SJCRH30 (cell line): ENCODE measurements at regions not wholly inside any gene's neighbourhood (a gene's known extent, or its start where the extent isn't known, plus 50 kb on each side); places are given as distances from the start of the nearest gene placed in this dataset.
"Not testable (repeated sequence)": the region's sequence is repeated elsewhere in the genome, so short reads cannot be mapped to it uniquely, and the experiment has no call there.

Experiments
- DNase-seq, 2 experiments: peaks; one replicate each; pipeline ENCODE4 v3.0.0-alpha.2; 2015 to 2020
- H3K27ac ChIP-seq: fragments of 250-450 bp; sonication (Bioruptor Pico); 2 replicates; pipeline ENCODE4 v1.5.1; 2020; ENCODE audit warnings: mild to moderate bottlenecking, moderate library complexity
- H3K27me3 ChIP-seq: fragments of 250-450 bp; sonication (Bioruptor Pico); 2 replicates; pipeline ENCODE4 v1.5.1; 2020; ENCODE audit warnings: mild to moderate bottlenecking, moderate library complexity
- H3K36me3 ChIP-seq: fragments of 250-450 bp; sonication (Bioruptor Pico); 2 replicates; pipeline ENCODE4 v1.5.1; 2020; ENCODE audit warnings: mild to moderate bottlenecking, moderate library complexity
- H3K4me1 ChIP-seq: fragments of 250-450 bp; sonication (Bioruptor Pico); 2 replicates; pipeline ENCODE4 v1.5.1; 2020; ENCODE audit warnings: mild to moderate bottlenecking, moderate library complexity
- H3K4me3 ChIP-seq: fragments of 250-450 bp; sonication (Bioruptor Pico); 2 replicates; pipeline ENCODE4 v1.5.1; 2020; ENCODE audit warnings: mild to moderate bottlenecking, moderate library complexity
- H3K9me3 ChIP-seq: fragments of 250-450 bp; sonication (Bioruptor Pico); replicated peaks from 2 replicates; pipeline ENCODE4 v1.5.1; 2020; ENCODE audit warnings: mild to moderate bottlenecking, moderate library complexity

DNA sequence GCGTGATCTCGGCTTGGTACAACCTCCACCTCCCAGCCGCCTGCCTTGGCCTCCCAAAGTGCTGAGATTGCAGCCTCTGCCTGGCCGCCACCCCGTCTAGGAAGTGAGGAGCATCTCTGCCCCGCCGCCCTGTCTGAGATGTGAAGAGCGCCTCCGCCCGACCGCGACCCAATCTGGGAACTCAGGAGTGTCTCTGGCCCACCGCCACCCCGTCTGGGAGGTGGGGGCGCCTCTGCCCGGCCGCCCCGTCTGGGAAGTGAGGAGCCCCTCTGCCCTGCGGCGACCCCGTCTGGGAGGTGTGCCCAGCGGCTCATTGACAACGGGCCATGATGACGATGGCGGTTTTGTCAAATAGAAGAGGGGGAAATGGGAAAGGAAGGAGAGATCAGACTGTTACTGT lies 591.2 kb downstream of the KCTD12 start:
- DNase-seq, H3K4me3 ChIP-seq: not testable (repeated sequence)

DNA sequence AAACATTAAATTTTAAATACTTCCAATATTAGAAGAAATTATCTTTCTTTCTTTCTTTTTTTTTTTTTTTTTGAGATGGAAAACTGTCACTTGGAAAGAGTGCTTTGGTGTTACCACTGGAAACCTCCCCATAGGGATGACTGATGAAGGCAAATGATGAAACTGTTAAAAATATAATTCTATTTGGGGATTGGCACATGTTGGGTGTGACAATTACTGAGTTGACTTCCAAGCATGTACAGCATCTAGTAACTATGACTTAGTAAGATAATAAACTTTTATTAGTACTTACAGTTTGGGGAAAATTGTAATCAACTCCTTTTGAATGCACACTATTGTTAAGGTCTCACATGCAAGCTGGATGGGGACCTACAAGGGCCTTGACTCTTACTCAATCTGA lies 592.5 kb downstream of the KCTD12 start:
- H3K27ac ChIP-seq: no peak overlapping the region
- no peak for DNase-seq

More for the DNA sequence above, 591.2 kb downstream of the KCTD12 start:
- not testable (repeated sequence) for H3K27ac ChIP-seq, H3K4me1 ChIP-seq, H3K36me3 ChIP-seq, H3K27me3 ChIP-seq, H3K9me3 ChIP-seq

DNA sequence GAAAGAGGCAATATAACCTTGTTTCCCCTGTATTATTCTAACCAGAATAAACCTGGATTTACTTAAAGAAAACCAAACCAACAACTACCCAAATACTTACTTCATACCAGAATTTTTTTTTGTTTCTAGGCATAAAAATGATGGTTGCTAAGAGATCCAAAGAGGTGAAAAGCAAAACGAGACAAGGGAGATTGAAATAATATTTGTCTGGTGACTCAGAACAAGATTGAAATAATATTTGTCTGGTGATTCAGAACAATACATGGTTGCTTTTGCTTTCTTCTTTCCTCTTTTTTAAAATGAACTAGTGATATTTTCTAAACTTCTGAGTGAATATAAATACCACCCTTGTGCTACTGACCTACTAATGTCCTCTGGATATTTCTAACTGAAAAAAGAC lies 592.9 kb downstream of the KCTD12 start:
- Histone ChIP-seq H3K4me3 (no peak overlapping the region), H3K36me3 (no peaks in the 10 kb centered on the region), H3K4me1 (no peaks in the 10 kb centered on the region), H3K27me3 (no peaks in the 10 kb centered on the region), H3K27ac (no peak overlapping the region), H3K9me3 (no peaks in the 10 kb centered on the region)
- no peak for DNase-seq

More for the DNA sequence above, 592.5 kb downstream of the KCTD12 start:
- Histone ChIP-seq H3K9me3 (no peaks in the 10 kb centered on the region), H3K27me3 (no peaks in the 10 kb centered on the region), H3K4me3 (no peak overlapping the region), H3K36me3 (no peaks in the 10 kb centered on the region), H3K4me1 (no peaks in the 10 kb centered on the region)

DNA sequence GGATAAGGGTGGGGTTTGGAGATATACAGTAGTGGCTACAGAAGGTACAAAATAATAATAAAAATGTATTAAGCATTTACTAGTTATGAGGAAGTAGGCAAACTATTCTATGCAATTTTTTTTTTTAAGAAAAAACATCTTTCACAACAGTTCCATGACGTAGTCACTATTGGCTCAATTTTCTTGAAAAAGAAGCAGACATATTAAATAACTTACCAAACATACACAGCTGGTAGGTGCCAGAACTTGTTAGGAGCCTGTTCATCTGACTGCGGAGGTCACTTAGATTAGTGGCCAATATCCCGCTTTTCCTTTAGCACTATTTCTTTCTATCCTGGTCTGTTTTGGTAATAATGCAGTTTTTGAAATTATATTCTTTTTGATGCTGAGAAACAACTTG lies 593.5 kb downstream of the KCTD12 start:
- H3K27ac ChIP-seq: no peak overlapping the region
- no peak overlapping the region for H3K4me3 ChIP-seq

DNA sequence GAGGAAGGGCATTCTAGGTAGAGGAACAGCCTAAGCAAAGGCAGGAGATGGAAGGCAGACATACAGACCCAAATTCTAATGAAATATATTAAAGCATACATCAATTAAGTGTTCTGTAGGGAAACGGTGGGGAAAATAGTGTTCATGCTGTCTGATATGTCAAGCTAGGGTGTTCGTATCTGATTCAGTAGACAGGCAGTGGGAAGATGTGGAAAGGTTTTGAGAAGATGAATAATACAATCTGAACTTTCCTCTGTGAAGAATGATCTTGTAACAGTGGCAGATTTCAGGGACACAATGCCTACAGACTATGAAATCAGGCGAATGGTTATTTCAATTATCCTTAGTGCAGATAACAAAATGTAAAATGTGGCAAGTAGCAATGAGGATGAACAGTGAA lies 594.2 kb downstream of the KCTD12 start:
- Histone ChIP-seq H3K36me3 (no peaks in the 10 kb centered on the region), H3K9me3 (no peaks in the 10 kb centered on the region), H3K27me3 (no peaks in the 10 kb centered on the region), H3K4me3 (no peak overlapping the region), H3K27ac (no peak overlapping the region), H3K4me1 (no peaks in the 10 kb centered on the region)
- DNase-seq: no peak

More for the DNA sequence above, 593.5 kb downstream of the KCTD12 start:
- Histone ChIP-seq H3K27me3 (no peaks in the 10 kb centered on the region), H3K36me3 (no peaks in the 10 kb centered on the region), H3K9me3 (no peaks in the 10 kb centered on the region), H3K4me1 (no peaks in the 10 kb centered on the region)
- DNase-seq: no peak

DNA sequence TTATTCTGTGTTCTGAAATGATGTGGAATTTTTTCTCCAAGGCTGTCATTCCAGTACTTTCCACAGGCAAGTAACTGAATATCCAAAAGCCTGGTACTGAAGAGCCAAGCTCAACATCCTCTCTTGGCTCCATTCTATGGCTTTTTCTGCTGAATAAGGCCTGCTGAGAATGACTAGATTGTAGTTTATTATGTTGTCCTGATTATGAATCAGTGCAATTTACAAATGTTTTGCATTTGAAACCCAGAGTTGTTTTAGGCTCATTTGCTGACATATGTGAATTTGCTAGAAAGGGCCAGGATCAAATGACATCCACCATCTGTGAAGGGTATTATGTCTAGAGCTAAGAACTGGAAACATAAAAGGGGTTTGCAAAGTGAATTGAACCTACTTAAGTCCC lies 596.6 kb downstream of the KCTD12 start:
- no peaks in the 10 kb centered on the region for H3K9me3 ChIP-seq
- H3K27me3 ChIP-seq: no peaks in the 10 kb centered on the region
- no peaks in the 10 kb centered on the region for H3K4me1 ChIP-seq
- H3K4me3 ChIP-seq: no peak overlapping the region
- no peaks in the 10 kb centered on the region for H3K36me3 ChIP-seq
- peak in 1 of 2 experiments; percentile 8 for DNase-seq
- H3K27ac ChIP-seq: no peak overlapping the region

DNA sequence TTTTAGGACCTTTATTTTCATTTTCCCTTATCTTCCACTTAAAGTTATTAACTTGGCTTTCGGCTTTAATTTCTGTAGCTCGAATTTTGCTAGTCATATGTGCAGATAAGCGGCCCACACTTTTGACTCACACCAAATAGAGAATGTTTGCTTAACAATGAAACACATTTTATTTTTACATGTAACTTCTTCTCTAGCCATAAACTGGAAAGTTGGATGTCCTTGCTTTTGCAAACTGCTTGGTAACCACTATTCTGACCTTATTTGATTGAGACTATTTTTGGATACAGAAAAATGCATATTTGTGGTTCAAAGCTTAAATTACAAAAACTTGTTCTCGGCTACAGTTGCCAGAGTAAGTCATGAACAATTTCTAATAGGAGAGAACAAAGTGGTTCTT lies 600.0 kb downstream of the KCTD12 start:
- H3K9me3 ChIP-seq: no peaks in the 10 kb centered on the region
- H3K36me3 ChIP-seq: no peaks in the 10 kb centered on the region
- H3K27ac ChIP-seq: no peak overlapping the region
- H3K27me3 ChIP-seq: no peaks in the 10 kb centered on the region
- no peak for DNase-seq
- H3K4me3 ChIP-seq: no peak overlapping the region
- no peaks in the 10 kb centered on the region for H3K4me1 ChIP-seq

DNA sequence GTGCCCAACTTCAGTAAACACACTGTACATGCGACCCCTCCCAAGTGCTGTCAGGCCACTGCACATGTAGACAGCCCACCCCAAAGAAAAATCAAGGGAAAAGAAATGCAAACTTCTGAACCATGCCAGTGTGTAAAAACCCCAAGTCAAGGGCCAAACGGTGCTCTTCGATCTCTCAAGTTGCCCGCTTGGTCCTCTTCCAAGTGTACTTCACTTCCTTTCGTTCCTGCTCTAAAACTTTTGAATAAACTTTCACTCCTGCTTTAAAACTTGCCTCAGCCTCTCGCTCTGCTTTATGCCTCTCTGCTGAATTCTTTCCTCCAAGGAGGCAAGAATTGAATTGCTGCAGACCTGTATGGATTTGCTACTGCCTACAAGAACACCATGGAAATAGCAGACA lies 600.7 kb downstream of the KCTD12 start:
- DNase-seq: no peak
- no peaks in the 10 kb centered on the region for H3K36me3 ChIP-seq
- no peaks in the 10 kb centered on the region for H3K9me3 ChIP-seq
- H3K27me3 ChIP-seq: no peaks in the 10 kb centered on the region
- no peak overlapping the region for H3K4me3 ChIP-seq
- no peaks in the 10 kb centered on the region for H3K4me1 ChIP-seq
- no peak overlapping the region for H3K27ac ChIP-seq

DNA sequence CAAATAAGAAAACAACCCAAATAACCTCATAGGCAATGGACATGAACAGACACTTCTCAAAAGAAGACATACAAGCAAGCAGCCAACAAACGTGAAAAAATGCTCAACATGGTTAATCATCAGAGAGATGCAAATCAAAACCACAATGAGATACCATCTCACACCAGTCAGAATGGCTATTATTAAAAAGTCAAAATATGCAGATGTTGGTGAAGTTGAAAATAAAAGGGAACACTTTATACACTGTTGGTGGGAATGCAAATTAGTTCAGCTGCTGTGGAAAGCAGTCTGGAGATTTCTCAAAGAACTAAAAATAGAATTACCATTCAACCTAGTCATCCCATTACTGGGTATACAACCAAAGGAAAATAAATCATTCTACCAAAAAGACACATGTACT lies 606.4 kb downstream of the KCTD12 start:
- H3K27me3 ChIP-seq, DNase-seq, H3K36me3 ChIP-seq, H3K4me1 ChIP-seq, H3K27ac ChIP-seq, H3K4me3 ChIP-seq, H3K9me3 ChIP-seq: not testable (repeated sequence)

DNA sequence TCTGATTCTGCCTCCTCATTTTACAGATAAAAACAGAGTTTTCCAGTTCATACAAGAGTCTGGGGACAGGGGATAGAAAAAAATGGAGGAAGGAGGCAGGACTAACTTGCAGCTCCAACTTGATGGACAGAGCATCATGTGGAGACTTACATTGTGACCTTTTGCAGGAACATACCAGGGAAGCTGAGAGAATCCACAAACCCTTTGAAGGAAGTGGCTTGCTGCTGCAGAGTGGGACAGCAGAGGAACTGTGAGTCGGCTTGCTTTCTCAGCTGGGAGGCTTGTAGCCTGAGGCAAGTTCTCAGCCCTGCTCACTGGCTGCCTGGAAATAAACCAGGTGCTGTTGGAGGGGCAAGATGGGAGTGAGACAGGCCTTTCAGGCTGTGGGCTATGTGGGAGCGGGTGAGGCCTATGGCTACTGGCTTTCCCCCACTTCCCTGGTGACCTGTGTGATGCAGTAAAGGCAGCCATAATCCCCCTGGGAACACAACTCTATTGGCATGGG lies 614.4 kb downstream of the KCTD12 start:
- H3K36me3 ChIP-seq: no peaks in the 10 kb centered on the region
- H3K4me3 ChIP-seq: no peak overlapping the region
- no peaks in the 10 kb centered on the region for H3K9me3 ChIP-seq
- no peaks in the 10 kb centered on the region for H3K4me1 ChIP-seq
- no peak overlapping the region for H3K27ac ChIP-seq
- peak; percentile 37 to 64 for DNase-seq
- H3K27me3 ChIP-seq: no peaks in the 10 kb centered on the region

DNA sequence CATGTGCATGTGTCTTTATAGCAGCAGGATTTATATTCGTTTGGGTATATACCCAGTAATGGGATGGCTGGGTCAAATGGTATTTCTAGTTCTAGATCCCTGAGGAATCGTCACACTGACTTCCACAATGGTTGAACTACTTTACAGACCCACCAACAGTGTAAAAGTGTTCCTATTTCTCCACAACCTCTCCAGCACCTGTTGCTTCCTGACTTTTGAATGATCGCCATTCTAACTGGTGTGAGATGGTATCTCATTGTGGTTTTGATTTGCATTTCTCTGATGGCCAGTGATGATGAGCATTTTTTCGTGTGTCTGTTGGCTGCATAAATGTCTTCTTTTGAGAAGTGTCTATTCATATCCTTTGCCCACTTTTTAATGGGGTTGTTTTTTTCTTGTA lies 617.9 kb downstream of the KCTD12 start:
- H3K4me1 ChIP-seq, H3K9me3 ChIP-seq, H3K27me3 ChIP-seq, H3K4me3 ChIP-seq, H3K27ac ChIP-seq, H3K36me3 ChIP-seq, DNase-seq: not testable (repeated sequence)

DNA sequence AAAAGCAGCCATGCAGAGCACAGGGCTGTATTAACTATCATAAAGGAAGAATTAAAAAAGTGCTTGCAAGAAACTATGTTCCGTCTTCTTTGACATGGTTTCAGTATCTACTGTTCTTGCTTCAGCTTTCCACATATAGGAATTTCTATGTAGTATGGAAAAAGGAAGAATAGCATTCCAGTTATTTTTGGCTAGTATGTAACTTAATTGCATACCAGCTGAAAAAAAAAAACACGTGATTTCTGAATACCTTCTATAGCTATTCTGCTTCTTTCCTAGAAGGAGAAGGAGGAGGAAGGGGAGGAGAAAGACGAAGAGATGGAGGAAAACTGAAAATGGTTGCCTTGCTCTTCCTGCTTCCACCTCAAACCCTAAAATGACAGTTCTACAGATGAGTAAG lies 619.0 kb downstream of the KCTD12 start:
- H3K36me3 ChIP-seq: no peaks in the 10 kb centered on the region
- no peak overlapping the region for H3K27ac ChIP-seq
- 0 out of 2 replicates have a peak, but pooled peaks cover 3% of the 10 kb centered on the region for H3K4me1 ChIP-seq

DNA sequence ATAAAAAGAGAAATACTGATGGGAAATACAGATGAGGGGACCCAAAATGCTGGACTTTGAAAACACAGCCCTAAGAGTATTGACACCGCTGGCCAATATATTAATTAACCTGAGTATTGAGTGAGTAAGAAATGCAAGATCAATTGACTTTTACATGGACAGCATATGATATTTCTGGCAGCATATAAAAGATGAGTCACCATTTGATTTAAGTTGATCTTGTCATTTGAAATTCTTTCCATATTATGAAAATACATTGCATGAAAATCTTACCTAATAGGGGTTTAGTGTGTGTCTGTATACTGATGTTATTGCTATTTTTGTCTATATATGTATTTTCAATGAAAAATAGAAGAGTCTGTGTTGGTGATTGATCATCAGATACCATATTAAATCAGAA lies 619.6 kb downstream of the KCTD12 start:
- Histone ChIP-seq H3K36me3 (no peaks in the 10 kb centered on the region), H3K4me3 (no peak overlapping the region), H3K27ac (no peak overlapping the region), H3K27me3 (no peaks in the 10 kb centered on the region), H3K4me1 (0 out of 2 replicates have a peak, but pooled peaks cover 3% of the 10 kb centered on the region), H3K9me3 (no peaks in the 10 kb centered on the region)
- no peak for DNase-seq

More for the DNA sequence above, 619.0 kb downstream of the KCTD12 start:
- Histone ChIP-seq H3K27me3 (no peaks in the 10 kb centered on the region), H3K4me3 (no peak overlapping the region), H3K9me3 (no peaks in the 10 kb centered on the region)
- no peak for DNase-seq

DNA sequence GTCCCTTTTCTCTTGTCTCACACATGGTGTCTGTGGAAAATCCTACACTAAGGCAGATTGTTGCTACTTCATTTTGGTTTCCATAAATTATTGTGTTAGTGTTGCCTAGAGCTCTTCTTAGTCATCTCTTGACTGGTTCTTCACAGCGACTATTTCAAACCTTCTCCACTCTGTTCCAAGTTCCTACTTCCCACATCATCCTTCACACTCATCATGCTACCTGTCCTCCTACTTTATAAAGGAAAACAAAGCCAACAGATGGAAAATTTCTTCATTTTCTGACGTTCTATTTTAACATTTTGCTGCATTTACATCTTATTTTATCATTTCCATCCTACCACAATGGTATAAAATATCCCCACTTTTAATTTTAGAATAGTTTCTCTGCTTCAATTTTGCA lies 614.1 kb downstream of the LMO7 start:
- no peaks in the 10 kb centered on the region for H3K36me3 ChIP-seq
- no peak overlapping the region for H3K4me3 ChIP-seq
- no peaks in the 10 kb centered on the region for H3K27me3 ChIP-seq
- no peak overlapping the region for H3K27ac ChIP-seq
- H3K9me3 ChIP-seq: no peaks in the 10 kb centered on the region
- H3K4me1 ChIP-seq: no peaks in the 10 kb centered on the region
- no peak for DNase-seq

DNA sequence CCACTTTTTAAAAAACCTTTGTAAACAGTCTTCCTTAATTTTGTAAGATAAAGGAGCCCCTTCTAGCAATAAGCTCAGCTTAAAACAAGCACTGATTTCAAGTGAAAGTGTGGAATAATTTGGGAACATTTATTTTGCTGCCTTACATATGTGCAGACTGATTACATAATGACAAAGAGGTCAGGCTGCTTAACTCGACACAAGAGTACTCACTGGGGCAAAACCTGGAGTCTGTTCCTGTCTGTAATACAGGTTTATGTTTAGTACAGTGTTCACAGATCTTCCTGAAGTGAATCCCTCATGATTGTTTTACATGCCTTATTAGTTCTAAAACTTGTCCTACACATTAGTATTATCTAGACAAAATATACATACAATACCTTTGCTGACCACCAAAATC lies 609.8 kb downstream of the LMO7 start:
- no peaks in the 10 kb centered on the region for H3K36me3 ChIP-seq
- no peaks in the 10 kb centered on the region for H3K27me3 ChIP-seq
- no peak overlapping the region for H3K4me3 ChIP-seq
- H3K4me1 ChIP-seq: no peaks in the 10 kb centered on the region
- no peak for DNase-seq
- H3K27ac ChIP-seq: no peak overlapping the region
- H3K9me3 ChIP-seq: no peaks in the 10 kb centered on the region

DNA sequence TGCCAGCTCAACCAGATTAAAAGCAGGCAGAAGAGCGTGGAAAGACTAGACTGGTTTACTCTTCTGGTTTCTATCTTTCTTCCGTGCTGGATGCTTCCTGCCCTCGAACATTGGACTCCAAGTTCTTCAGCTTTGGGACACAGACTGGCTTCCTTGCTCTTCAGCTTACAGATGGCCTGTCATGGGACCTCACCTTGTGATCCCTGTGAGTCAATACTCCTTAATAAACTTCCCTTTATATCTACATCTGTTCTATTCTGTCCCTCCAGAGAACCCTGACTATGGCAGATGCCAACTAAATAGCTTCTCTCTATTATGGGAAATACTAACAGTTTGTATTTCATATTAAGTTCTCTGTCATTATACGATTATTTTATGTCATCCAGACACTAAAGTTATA lies 609.1 kb downstream of the LMO7 start:
- no peak for DNase-seq
- no peaks in the 10 kb centered on the region for H3K4me1 ChIP-seq
- no peaks in the 10 kb centered on the region for H3K9me3 ChIP-seq
- no peaks in the 10 kb centered on the region for H3K36me3 ChIP-seq
- no peaks in the 10 kb centered on the region for H3K27me3 ChIP-seq
- H3K27ac ChIP-seq: no peak overlapping the region
- H3K4me3 ChIP-seq: no peak overlapping the region
